T-helper 9 cell (primary cell): ENCODE measurements at regions not wholly inside any gene's neighbourhood (a gene's known extent, or its start where the extent isn't known, plus 50 kb on each side); places are given as distances from the start of the nearest gene placed in this dataset.

ENCODE experiments used
- DNase-seq: peaks from one replicate; pipeline ENCODE4 v3.0.0-alpha.2; 2020

DNA sequence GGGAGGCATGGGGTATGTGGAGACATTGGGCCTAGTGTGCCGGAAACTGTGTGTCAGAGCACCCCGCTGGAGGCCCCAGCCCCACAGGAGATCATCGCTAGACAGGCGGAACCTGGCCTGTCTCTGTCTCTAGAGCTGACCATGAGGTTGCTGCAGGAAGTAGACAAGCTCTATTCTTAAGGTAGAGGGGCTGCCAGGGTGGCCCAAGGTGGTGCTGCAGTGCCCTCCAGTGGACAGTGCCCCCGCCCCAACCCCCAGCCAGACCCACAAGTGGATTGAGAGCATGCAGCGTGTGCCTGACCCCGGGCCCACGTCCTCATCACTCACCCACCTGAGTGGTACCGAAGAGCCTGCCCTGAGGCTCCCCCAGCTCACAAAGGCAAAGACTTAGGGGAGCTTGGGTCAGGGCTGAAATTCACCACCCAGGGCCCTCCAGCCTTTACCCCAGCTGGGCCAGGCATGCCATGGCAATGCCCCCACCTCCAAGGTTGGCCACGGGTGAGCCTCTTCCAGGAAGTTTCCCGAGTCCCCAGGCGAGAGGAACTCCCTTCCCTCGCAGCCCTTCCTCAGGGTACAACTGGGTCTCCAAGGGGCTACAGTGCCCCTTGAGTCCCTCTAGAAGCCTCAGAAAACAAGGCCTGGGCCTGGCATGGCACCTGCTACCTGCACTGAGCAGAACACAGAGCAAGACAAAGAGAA lies 155.0 kb downstream of the TTC32 start:
- DNase-seq = no peak

DNA sequence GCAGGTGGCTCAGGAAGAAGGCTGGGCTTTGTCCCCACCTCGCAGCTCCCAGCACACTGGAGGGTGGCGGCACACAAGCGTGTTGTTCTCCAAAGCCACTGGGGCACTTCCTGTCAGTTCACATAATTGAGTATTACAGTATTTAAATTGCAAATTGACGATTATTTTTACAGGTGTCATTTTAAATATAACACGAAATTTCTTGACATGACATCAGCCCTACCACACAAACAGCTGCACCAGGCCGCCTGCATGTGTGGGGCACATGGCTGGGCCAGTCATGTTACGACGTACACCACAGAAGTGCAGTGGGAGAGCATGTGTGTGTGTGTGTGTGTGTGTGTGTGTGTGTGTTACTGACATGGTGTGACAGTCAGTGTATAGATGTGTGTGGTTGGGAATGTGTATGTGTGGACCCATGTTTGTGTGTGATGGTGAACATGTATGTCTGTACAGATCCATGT lies 155.6 kb downstream of the TTC32 start:
- no peak for DNase-seq

DNA sequence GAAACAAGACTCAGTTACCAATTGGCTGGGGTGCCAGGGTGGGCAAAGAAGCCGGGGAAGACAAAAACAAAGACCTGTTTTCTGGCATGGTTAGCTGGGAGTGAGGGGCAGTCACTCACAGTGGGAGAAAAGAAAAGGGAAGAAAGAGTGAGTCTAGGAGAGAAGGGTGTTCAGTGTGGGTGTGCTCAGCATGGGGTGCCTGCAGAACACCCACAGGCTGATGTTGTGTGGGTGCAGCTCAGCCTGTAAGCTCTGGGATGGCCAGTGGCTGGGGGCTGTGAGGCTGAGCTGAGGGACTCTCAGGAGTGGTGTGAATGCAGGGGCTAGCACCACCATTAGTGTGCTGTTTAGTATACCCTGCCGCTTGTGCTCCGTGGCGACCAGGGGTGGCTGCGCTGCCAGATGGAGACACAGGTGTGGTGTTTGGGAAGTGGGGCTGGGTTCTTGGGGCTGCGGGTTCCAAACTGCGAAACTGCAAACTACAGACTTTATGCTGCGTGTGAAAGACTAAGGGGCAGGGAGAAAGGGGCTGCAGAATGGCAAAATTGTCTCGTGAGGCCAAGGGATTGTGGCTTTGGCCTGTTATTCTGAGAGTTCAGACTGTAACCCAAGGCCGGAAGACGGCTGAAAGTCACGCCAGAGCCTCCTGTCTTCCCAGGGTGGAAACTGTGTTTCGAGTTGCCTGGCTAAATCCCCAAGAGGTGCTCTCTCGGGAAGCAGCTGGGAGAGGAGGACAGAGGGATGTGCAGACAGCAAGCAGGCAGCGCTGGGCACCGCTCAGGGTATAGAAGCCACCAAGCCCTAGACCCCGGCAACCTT lies 156.3 kb downstream of the TTC32 start:
- DNase-seq = no peak

DNA sequence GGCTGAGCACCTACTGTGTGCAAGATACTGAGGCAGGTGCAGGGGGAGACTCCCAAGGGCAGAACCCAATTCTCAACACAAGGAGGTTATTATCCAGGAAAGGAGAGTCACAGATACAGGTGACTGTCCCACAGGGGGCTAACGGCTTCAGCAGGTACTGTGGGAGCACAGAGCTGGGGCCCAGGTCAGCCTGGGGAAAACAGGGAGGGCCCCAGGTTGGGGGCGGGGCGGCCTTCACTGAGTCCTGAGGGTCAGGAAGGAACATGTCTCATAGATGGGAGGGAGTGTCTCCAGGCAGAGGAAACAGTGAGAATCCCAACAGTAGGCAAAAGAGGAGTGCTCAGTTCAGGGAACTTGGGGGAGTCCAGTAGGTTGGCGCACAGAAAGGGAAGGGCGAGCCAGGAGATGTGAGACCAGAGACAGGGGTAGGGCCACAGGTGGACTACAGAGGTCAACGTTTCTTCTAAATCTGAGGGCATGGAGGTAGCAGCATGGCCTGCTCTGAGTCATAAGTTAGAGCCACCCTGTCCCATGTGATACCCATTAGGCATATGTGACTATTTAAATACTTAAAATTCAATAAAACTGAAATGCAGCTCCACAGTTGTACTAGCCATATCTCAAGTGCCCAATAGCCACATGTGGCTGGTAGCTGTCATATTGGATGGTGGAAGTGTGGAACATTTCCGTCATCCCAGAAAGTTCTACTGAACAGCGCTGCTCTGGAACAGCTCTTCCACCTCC lies 157.2 kb downstream of the TTC32 start:
- DNase-seq = no peak

DNA sequence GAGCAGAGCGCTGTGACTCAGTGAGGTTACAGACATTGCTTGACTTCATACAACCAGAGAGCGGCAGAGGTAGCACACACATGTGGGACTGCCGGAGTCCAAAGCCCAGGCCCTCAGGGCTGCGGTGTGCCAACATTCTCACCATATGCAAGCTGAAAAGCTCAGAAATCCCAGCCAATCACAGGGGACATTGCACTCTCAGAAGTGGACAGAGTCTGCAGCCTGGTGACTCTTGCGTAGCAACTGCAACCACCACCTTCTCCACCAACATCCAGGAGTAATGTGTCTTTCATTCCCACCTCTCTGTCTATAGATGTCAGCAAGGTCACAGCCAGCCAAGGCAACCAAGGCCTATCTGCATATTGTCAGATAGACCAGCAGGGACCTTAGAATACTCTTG lies 158.1 kb downstream of the TTC32 start:
- no peak for DNase-seq

DNA sequence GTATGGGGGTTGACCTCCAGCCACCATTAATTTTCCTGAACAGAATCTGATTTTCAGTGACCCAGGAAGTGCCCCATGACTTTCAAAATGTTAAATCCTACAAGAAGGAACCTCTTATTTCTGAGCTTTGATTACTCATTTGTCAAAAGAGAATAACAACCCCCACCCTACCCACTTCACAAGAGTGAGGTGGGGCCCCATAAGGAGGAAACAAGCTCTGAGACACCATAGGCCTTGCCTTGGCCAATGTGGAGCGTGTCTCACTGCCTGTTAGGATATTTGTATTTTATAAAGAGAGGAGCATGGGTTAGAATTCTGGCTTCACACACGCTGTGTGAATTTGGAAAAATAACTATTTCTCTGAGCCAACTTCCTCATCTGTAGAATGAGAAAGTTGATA lies 158.9 kb downstream of the TTC32 start:
- DNase-seq = no peak

DNA sequence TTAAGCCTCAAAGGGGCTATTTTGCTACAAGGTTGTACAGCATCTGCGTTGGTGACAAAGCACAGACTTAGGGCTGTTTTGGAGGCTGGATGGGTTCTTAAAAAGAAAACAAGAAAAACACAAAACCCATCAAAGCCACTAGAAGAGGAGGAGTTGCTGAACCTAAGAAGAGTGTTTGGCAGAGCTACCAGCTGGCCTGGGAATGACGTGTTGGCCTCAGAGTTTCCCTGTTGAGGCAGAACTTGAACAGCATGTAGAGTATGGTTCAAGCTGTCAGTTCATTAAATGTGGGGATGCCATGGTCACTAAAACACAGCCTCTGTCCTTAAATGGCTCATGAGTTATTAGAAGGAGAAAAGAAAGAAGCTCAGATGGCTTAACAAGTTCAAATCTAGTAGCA lies 162.5 kb downstream of the TTC32 start:
- DNase-seq = no peak

DNA sequence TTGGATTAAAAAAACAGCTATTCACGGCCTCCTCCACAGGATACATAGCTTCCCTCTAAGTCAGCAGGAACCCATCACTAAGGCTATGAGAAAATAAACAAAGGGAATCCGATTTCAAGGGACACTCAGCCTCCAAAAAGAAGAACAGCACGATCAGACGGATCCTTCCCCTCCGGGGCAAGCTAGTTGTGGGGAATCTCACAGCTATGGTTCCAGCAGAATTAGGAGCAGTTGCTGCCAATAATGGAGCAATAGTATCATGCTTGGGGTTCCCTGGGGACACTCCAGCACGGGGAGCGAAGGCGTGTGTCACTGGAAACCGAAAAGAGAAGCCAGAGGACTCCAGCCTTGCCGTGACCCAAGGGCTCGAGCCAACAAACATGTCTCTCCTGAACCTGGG lies 163.1 kb downstream of the TTC32 start:
- DNase-seq = no peak

DNA sequence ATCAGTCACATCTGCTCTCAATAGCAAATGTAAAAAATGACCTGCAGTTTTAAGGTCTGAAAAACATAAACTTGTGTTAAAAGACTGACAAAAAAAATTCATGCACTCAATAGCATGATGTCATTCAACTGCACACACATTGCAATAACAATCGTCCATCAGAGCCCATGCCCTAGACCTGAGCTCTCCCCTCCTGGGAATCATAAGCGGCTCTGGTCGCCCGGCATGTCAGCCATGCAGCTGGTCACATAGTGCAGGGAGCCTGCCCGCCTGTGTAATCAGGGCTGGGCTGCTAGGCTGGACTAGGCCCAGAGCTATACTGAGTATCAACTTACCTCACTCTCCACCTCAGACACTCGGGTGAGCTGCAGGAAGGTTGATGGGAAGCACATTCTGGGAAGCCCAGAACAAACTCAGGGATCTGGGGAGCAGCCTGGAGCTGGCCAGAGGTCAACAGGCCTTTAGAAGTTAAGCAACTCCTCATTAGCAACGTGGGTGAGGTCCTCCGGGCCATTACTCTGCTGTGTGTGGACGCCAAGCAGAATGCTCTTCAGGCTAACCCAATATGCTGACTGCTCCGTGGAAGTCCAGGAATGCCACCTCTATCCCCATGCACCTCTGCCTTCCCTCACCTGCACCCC lies 165.5 kb downstream of the TTC32 start:
- no peak for DNase-seq

DNA sequence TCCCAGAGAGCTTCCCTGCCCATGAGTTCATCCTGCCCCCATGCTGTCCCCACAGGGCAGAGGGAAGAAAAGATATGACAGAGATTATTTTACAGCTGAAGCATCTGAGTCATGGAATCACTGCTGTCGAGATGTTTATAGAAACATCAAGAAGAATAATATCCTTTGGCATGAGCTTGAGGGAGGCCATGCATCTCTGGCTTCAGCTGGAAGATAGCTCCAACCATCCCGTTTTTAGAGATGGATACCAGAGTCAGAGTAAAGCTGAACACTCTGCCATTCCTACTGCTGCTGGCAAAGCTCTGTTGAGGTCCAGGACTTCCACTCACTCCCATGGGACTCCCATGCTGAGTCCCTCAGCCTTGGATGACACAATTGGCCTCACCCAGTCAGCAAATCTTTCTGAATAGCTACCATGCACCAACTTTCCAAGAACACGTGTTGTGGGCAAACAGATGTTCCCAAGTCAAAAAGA lies 167.8 kb downstream of the TTC32 start:
- no peak for DNase-seq

DNA sequence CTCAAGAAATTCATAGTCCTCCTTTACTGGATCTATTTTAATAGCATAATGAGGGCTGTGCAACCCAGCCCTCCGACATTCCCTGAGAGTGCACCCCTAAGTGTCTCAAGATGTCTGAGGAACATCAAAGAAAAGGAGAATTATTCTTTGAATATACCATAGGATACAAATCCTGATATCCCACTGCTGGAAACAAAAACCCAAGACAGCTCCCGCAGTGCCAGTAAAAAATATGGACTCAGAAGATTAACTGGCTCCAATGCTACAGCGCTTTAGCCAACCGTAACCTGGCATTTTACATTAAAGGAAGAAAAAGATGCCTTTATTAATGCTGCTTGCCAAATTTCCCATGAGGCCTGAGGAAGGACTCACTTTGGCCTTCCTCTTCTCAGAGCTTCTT lies 168.4 kb downstream of the TTC32 start:
- DNase-seq = no peak

DNA sequence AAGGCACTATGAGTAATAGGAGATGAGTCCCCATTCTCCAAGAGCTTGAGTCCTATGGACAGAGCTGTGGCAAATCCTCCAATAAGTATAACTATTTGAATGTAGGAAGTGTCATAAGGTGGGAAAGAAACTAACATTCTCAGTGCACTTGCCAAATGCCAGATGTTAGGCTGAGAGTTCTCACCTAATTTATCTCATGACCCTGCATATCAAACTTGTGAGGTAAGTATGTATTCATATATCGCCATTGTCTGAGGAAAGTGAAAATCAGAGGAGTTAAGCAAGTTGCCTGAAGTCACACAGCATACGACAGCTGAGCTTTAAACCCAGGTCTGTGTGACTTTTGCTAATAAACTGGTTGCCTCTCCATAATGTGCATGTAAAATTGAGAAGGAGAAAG lies 169.5 kb downstream of the TTC32 start:
- DNase-seq = no peak

DNA sequence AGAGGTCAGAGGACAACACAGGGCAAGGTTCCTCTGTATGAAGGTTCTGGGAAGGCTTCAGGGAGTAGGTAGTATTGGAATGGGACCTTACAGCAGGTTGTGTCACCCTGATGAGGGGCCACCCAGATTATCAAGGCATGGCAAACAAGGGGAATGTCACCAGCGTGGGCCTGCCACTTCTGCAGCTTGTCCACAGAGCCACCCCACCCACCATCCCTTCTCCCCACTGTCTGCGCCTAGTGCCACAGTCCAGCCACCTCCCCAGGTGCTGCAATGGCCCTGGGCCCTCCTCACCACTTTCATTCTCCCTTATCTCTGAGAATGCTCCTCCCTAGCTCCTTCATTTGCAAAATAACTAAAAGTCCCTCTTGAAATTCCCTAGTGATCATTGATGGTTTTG lies 170.3 kb downstream of the TTC32 start:
- no peak for DNase-seq

DNA sequence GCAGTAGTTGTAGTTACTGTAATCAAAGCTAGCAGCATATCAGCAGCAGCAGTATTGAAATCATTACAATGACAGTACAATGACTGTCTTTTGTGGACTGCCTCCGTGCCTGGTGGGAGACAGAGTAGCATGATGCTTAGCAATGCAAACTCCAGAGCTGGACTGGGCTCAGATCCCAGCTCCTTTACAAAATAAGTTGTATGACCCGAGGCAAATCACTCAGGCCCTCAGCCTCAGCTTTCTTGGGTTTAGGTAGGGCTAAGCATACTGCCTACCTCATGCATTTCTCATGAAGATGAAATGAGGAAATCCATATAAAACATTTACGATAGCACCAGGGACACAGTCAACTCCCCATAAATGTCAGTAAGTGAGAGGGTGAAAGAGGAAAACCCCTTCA lies 170.7 kb downstream of the TTC32 start:
- no peak for DNase-seq

DNA sequence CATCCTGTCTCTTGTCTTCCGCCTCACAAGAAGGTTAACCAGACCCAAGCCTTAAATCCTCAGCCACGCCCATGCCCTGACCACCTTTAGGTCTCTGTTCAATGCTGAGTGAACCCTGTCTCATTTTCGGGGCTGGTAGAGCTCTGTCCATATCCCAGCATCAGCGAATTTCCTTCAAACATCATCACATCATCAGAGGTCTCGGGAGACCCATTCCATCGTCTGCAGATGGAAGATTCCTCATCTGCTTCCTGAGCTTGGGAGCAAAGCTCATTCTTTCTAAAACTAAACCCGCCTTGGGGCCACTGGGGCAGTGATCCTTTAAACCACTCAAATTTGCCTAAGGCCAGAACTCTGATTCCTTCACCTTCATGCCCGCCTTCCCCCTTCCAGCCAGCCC lies 173.7 kb downstream of the TTC32 start:
- no peak for DNase-seq

DNA sequence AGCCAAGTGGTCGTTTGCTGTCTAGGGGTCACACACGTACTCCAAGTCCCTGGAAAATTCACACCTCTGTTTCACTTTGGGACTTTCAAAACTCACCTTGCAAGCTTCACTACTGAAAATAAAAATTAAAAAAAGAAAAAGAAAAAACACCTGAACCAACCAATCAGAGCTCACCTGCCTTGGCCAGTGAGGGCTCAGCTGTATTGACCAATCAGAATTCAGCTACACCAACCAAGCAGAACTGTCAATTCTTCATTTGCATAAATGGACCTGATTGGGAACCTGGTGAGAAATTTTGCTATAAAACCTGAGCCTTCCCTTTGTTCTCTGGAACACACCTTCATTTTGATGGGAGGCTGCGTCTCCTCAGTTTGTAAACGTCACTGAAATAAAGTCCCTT lies 176.4 kb downstream of the TTC32 start:
- DNase-seq = no peak

DNA sequence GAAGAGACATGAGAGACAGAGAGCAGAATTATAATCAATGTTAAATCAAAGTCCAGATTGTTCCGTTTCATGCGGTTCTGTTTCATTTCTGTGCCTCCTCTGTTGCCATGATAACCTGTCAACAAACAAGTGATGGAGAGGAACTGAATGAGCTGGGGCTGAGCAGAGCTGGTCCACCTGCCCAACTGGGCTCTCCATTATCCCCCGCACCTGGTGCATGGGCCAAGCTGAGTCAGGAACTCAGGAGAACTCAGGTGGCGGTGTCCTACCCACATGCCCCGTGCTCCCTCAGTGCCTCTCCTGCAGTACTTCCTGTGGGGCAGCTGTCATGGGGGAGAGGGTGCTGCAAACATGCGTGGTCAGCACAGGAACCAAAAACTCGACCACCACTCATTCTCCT lies 178.8 kb downstream of the TTC32 start:
- DNase-seq = no peak

DNA sequence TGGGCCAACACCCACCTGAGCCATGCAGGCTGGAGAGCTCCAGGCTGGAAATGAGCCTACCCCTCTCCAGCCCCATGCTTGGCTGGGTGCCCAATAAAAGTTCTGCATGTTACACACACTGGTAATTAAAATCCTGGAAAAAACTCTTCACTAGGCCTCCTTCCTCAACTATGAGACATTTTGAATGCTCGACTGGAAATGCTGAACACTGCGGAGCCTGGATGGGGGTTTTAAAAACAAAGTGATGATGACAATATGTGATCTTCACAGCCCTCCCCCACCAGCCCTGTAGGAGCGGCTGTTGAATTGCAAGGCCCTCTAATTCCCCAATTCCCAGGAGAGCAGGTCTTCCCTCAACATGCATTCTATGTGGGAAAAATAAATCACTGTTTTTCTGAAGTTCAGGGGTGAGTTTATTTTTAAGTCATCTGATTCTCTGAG lies 179.2 kb downstream of the TTC32 start:
- no peak for DNase-seq

DNA sequence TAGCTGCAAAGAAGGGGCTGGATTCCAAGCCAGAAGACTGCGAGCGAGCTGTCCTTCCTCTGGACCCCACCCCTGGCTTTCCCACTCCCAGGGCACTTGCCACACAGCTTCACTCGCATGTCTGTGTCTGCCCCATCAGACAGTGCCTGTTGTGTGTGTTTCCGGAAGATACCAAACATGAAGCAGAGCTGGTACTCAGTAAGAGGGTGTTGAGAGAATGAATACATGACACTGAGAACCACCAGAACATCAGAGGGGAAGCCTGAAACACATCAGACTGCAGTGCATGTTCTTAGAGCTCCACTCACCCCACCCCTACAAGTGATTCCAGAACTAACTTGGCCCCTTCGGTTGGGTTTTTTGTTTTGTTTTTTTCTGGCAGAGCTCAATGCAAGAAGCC lies 181.5 kb downstream of the TTC32 start:
- DNase-seq = no peak

DNA sequence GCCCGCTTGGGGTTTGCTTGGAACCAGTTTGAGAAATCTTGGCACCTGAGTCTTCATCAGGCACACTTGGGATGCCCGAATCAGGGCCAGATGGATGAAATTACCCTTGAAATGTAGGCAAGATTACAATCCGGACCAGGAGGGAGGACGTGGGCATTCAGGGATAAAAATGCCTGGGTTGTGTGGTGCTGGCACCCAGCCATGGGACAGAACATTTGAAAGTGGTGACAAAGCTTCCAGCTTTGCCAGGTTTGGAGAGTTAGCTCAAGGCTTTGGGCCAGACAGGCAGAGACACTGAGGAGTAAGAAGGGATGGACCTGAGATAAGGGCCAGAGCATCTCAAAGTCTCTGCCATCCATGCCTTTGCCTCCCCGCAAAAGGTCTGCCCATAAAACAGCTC lies 182.2 kb downstream of the TTC32 start:
- DNase-seq = no peak

DNA sequence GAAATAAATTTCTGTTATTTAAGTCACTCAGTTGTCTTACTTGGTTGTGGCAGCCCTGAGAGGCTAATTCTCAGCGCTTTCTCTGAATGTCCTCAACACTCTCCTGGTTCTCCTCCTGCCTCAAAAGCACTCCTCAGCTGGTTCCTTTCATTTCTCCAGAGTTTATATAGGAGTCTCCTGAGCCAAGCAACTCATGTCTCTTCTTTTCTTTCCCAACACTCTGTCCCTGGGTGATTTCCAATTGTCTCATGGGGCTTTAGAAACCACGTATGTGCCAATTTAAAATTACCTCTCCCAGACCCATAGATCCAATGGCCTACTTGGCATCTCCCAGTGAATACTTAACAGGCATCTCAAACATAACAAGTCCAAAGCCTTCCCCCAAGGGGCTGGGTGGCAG lies 184.3 kb downstream of the TTC32 start:
- no peak for DNase-seq

DNA sequence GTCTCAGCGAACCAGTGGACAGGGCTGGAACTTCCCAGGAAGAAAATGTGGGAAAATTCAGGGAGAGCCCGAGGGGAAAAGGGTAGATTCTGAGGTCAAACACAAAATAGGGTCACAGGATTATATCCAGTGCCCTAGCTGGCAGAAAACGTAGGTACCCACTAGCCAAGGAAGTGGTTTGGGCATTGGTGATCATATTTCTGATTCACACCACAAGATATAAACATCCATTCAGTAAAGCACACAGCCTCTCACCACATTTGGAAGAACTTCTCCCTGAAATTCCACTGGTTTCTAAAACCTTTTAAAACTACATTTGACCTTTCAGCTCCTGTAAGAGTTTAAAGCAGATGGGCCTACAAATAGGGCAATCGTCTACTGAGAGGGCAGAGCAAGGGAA lies 186.9 kb downstream of the TTC32 start:
- no peak for DNase-seq

DNA sequence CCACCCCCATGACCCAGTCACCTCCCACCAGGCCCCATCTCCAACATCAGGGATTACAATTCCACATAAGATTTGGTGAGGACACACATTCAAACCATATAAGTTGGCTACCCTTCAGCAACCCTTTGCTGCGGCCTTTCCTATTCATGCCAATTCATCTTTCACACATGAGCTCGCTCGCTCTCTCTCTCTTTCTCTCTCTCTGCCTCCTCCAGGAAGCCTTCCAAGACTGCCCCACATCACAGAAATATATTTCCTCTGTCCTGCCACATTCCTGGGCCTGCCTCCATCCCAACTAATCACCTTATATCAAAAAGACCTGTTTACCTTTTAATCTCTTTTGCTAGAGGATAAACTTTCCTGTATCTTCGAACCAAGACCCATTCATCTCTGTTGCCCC lies 188.9 kb downstream of the TTC32 start:
- DNase-seq = no peak
